NAMALWA (cell line): ENCODE measurements at regions not wholly inside any gene's neighbourhood (a gene's known extent, or its start where the extent isn't known, plus 50 kb on each side); places are given as distances from the start of the nearest gene placed in this dataset.
"Not testable (repeated sequence)": the region's sequence is repeated elsewhere in the genome, so short reads cannot be mapped to it uniquely, and the experiment has no call there.

Experiments used
- DNase-seq: peaks from one replicate; pipeline ENCODE4 v3.0.0-alpha.2; 2015; ENCODE audit warnings: low spot score

DNA sequence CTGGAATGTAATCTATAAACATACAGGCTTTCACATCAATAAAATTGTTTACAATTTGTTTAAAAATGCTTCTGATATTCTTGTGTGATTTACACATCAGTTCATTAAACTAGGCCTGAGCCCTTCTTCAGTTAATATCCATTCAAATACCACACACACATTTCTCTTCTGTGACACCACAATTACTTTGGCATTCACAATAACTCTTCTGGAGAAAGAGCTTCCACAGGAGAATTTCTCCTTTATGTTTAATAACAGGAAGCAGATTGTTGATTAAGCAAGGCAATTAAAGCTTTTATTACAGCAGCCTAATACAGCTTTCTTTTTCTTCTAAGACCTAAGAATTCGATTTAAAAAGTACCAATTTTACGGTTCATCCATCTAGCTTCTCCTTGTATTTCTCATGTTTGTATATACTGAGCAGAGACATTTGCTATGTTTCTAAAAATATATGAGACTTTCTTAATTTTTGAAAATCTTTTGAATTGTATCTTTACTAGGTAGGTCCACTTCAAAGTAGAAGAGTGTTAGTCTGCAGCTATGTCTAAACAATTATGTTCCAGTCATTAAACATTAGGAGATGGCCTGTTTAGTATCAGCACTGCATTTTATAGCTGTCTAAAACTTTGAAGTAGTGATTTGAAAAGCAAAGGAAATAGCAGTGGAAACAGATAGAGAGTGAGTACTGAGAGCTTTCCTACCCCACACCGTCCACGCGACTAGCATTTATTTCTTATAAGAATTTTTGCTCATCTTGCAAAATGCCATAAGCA, 511.1 kb upstream of the UBE2E2 start:
- DNase-seq: no peak

DNA sequence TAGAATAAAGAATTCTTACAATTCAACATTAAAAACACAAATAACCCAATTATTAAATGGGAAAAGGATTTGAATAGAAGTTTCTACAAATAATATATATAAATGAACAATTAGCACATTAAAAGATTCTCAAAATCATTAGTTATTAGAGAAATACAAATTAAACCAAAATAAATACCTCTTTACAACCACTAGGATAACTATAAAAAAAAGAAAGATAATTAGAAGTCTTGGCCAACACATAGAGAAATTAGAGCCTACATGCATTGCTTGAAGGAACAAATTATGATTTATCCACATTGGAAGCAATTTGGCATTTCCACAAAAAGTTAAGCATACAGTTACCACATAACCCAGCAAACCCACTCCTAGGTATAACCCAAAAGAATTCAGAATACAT, 502.3 kb upstream of the UBE2E2 start:
- DNase-seq: no peak

DNA sequence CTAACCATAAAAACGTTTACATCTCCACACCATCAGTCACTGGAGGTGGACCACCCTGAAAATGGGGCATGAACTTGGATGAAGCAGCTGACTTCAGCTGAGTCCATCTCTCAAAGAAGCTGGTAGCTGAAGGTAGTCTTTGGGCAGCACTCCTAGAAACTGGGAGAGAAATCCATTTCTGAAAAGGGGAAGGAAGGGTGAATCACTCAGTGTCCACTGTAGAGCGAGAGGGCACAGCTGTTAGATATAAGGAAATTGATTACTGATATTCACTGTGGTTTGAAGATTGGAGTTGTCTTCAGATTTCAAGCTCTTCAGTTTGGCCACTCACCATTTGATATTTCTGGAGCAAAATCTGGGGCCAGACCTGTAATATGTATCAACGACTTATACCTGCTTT, 499.0 kb upstream of the UBE2E2 start:
- DNase-seq: no peak

DNA sequence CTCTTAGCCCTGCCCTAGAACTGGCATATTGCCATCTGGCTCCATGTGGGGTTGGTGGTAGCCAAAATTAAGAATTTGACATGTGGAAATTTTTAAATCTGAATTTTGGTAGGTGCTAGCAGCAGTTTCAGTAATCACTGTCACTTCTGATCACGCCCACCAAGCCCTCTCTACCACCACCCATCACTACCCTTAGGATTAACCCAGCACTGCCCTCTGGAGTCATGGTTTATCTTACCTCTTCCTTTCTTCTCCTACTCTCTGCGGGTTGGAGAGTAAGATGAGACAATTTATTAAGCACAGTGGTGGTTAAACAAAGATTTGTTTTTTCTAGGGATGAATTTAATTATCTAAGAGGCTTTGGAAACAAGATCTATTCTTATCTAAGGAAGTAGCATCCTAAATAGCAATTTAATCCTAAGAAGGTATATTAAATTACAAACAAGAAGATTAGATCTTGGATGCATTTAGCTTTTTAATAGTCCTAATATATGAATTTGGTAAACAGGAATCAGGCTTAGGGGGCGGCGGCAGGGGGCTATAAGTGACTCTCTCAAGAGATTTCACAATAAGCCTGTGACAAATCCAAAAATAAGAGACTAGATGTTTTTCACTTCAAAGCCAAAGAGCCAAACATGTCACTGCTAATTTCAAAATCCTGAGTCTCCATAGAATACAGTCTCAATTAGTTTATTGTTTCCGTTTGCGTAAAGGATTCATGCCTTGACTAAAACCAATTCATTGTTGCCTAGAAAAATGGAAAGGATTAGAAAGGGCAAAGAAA, 498.4 kb upstream of the UBE2E2 start:
- no peak for DNase-seq

DNA sequence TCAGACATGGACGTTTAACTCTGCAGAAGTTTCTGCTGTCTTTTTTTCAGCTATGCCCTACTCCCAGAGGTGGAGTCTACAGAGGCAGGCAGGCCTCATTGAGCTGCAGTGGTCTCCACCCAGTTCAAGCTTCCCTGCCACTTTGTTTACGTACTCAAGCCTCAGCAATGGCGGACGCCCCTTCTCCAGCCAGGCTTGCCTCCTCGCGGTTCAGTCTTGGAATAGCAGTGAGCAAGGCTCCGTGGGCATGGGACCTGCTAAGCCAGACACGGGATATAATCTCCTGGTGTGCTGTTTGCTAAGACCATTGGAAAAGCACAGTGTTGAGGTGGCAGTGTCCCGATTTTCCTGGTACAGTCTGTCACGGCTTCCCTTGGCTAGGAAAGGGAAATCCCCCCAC, 496.2 kb upstream of the UBE2E2 start:
- not testable (repeated sequence) for DNase-seq

DNA sequence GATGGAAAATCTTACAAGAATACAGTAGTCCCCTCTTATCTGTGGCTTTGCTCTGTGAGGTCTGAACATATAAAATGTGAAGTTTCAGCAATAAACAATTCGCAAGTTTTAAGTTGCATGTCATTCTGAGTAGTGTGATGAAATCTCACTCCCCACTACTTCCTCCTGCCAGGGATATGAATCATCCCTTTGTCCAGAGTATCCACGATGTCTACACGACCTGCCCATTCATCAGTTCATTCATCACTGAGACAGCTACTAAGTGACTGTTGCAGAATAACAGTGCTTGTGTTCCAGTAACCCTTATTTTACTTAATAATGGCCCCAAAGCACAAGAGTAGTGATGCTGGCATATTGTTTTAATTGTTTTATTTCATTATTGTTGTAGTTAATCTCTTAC, 489.2 kb upstream of the UBE2E2 start:
- no peak for DNase-seq

DNA sequence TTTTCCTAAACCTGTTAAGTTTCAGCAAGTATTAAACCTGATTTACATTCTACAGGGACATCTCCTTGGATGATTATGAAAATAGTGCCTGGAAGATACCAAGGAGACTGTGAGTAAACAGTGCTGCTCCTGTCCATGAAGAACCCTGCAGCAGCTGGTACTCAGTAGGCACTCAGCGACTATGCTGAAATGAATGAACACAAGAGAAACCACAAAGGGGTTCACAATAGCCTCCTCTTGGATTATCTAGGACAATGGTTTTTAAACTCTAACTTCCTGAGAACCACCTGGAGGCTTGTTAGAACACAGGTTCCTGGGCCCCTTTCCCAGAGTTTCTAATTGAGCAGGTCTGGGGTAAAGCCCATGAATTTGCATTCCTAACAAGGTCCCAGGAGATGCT, 488.4 kb upstream of the UBE2E2 start:
- no peak for DNase-seq

DNA sequence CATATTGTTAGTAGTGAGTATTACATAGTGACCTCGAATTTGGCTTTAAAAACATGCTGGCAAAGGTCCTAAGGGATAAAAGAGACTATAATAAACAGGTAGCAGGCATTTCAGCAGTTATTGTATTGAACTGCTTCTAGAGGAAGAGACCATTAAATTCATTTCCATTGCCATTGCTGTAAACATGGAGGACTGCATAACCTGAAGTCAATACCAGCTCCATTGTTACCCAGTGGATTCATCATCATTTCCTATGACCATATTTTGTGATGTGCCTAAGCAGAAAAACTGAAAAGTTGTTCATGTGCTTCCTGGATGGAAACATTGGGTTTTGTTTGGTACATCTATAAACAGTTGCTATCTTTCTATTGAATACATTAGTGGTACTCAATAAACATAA, 482.5 kb upstream of the UBE2E2 start:
- no peak for DNase-seq

DNA sequence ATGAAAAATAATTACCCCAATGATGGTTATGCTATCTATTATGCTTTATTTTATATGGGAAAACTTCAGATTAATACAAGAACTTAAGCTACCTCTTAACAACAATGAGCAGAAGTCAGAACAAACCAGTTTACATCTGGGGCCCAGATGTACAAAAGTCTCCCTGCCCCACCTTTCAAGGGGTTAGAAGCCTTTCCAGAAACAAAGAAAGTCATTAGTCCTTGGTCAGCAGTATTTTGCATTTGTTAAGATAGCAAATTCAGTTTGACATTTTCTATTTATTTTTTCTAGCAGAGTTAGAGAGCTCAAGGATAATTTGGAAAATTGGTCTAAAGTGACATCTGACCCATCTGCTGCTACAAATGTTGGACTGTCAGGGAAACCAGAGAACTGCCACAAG, 478.7 kb upstream of the UBE2E2 start:
- DNase-seq: no peak

DNA sequence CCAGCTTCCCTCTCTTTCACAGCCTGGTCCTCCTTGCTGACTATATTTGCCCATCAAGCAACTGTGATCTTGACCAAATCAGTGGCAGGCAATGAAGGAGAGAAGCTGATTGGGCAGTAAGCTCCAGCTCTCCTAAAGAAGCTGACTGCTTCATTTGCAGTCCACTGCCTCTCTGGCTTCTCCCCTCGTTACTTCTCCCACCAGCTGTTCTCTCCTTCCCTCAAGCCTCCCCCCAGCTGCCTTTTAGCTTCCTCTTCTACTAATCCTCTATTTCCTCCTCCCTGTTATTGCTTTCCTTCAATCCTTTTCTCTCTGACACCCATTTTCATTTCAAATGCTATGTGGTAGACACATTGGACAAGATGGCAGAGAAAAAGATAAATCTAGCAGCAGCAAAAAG, 474.7 kb upstream of the UBE2E2 start:
- DNase-seq: no peak

DNA sequence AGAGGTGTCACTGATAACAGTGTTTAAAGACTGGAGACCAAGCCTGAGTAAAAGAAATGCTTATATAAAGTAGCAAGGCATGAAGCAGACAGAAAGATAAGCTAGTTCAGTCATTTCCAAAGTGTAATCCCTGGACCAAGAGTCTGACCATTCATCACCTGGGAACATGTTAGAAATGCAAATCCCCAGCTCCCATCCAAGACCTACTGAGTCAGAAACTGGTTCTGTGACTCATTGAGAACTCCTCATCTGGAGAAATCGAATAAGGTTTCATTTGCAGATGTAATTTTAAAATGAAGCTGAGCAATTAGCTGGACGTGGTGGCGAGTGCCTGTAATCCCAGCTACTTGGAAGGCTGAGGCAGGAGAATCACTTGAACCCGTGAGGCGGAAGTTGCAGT, 473.9 kb upstream of the UBE2E2 start:
- DNase-seq: no peak

DNA sequence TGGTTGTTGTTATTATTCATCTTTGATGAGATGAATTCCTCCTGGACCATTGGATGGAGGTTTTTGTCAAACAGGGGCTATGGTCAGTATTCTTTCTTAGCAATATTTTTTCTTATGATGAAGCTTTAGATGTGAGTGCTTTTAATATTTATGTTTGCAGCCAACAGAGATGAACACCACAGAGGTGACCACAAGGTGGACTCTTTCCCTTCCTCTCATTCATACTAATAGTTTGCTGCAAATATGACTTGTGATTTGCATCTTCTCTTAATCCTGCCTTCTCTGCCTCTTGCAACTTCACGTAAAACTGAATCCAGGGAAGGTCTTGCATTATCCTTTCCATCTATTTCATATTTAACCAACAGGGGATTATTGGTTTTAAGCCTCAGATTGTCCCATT, 473.1 kb upstream of the UBE2E2 start:
- DNase-seq: peak; percentile 30

DNA sequence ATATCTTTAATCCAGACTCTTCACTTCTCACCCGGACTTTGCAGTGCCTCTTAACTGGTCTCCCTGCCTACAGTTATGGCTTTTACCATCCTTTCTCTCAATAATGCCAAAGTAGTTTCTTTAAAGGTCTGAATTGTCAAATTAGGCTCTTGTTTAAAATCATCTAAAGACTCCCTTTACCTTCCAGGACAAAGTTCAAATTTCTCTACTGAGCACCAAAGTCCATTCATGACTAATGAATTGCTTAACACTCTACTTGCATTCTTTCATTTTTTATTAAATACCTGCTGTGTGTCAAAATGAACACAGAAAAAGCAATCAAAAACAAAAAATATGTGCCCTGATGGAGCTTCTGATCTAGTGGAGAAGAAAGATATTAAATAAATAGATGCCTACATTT, 472.4 kb upstream of the UBE2E2 start:
- no peak for DNase-seq

DNA sequence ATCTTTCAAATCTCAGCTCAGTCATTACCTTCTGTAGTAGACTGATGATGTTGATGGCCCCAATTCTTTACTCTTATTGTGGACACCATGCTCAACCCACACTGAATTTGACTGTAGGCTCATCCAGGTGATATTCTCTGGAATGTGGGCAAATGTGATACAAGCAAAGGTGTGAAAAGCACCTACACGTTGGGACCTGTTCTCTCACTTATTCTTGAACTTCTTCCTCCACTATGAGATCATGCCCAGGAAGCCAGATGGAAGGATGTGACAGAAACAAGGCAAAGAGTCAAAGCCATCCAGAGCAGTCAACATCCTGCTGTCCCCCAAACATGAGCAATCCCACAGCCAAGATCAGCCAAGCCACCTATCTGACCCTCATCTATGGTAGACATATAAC, 471.2 kb upstream of the UBE2E2 start:
- no peak for DNase-seq

DNA sequence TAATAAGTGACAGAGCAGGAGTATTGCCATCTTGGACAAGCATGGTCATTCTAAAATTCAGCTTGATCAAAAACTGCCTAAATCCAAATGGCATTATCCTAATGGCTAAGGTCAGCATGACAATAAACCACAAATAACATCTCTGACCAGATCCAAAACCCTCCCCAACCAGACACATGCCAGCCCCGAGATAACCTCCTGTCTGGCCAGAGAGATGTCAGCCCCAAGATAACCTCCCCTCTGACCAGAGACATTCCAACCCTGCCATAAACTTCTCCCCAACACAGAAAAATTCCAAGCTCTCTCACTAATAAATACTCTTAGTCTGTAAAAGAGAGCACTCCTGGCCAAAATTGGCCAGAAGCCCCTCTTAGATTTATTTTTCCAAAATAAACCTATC, 470.5 kb upstream of the UBE2E2 start:
- DNase-seq: no peak

DNA sequence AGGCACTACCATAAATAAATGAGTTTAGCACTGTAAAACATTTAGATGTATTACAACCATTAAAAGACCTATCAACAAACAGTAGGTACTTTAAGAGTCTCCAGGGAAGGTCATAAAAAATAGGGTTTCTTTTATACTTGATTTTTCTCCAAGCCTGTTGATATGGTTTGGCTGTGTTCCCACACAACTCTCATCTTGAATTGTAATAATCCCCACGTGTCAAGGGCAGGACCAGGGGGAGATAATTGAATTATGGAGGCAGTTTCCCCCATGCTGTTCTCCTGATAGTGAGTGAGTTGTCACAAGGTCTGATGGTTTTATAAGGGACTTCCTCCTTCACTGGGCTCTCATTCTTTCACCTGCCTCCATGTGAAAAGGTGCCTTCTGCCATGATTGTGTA, 468.9 kb upstream of the UBE2E2 start:
- no peak for DNase-seq

DNA sequence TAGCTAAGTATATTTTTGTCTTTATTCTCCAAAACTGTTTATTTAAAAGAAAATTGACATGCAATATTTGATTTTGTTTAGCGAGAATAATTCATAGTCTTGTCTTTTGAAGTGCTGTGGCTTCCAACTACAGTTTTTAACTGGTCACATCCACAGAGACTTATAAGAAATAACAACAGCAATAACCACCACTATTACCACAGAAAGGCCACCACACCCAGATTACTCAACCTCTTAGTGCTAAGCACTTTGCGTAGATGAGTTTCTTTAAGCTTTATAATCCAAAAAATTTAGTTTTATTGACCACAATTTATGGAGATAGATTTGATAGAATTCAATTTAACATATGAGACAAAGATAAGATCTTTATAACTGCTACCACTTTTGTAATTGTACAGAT, 468.4 kb upstream of the UBE2E2 start:
- DNase-seq: no peak

DNA sequence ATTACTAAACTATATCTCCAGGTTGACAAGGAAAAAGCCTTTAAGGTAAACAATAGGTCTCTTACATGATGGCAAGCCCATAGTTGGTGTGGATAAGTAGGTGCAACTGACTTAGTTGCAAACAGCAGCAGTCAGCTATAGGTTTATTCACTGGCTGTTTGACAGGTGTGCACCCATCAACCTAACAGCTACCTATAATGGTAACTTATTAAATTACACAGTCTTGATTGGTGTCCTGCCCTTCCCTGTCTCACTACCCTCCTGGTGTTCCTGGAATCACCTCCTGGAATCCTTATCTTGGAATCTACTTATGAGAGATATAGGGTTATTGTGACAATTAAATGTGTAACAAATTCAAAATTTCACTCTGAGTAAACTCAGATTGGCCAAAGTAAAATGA, 467.8 kb upstream of the UBE2E2 start:
- no peak for DNase-seq

DNA sequence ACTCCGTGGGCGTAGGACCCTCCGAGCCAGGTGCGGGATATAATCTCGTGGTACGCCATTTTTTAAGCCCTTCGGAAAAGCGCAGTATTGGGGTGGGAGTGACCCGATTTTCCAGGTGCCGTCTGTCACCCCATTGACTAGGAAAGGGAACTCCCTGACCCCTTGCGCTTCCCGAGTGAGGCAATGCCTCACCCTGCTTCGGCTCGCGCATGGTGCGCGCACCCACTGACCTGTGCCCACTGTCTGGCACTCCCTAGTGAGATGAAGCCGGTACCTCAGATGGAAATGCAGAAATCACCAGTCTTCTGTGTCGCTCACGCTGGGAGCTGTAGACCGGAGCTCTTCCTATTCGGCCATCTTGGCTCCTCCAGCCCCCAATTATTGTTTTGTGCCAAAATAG, 459.7 kb upstream of the UBE2E2 start:
- DNase-seq: not testable (repeated sequence)

DNA sequence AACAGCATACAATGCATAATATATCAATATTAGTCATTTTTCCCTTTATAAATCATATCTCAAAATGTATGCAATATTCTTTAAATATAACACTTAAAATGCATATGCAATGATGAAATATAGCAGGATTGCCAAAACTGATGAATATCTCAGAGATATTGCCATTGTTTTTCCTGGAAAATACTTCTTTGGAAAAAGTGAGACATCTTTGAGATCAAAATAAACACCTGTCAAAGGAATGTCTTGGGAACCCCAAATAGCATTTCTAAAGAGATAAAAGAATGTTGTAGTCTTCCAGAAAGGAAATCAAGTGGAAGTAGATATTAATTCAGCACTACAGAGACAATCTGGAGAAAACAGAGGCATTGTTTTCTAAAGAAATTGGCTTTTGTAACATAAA, 457.8 kb upstream of the UBE2E2 start:
- DNase-seq: no peak

DNA sequence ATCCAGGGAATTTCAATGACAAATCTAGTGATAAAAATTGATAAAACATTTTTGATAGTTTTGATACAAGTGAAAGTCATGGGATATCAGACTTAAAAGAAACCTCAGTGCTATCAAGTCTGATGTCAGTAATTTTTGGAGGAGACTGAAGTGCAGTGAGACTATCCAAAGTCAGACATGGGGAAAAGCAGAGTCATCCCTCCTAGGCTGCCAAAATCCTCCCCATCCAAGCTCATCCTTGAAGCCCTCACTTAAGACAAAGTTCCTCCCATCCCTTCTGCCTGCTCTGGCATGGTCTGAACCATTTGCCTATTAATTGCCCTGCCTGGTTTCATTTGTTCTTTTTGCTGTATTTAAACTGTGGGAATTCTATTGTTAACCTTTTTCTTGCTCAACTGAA, 456.9 kb upstream of the UBE2E2 start:
- no peak for DNase-seq

DNA sequence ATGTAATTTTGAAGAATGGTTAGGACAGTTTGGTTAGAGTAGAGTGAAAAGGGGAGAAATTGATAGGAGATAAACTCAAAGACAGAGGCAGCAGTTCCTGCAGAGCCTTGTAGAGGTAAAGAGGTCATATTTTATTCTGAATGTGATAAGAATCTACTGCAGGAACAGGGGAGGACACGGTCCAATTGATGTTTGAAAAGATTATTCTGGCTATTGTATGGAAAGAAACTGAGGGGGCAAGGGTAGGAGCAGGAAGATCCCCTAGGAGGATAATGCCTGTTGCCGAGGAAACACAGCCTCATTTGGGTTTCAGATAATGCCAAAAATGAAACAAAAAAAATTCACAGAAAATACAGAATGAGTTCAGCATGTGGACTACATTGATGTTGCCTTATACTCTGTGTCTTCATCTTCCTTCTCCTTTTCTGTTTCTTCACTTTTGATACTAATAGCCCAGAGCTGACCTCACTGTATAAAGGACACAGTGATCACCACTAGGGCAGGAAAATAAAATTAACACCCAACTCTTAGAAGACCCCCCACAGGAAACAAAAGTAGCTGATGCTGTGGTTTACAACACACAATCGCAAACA, 454.6 kb upstream of the UBE2E2 start:
- DNase-seq: no peak

DNA sequence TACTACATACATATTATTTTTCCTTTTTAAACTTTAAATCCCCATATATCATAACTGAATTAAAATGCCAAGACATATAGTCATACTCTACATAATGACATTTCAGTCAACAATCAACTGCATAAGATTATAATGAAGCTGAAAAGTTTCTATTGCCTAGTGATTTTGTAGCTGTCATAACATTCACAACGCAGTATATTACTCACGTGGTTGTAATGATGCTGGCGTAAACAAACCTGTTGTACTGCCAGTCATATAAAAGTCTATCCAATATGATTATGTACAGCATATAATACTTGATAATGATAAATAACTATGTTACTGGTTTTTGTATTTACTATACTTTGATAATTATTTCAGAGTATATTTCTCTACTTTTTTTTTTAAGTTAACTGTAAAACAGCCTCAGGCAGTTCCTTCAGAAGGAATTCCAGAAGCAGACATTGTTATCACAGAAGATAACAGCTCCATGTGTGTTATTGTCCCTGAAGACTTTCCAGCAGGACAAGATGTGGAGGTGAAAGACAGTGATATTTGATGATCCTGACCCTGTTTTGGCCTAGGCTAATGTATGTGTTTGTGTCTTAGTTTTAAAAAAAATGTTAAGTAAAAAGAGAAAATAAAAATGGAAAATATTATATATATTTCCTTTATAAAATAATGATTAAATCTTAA, 443.4 kb upstream of the UBE2E2 start:
- no peak for DNase-seq
